Embryonic facial prominence (tissue), 1 donor: ENCODE measurements at regions not wholly inside any gene's neighbourhood (a gene's known extent, or its start where the extent isn't known, plus 50 kb on each side); places are given as distances from the start of the nearest gene placed in this dataset.

ENCODE experiments used
- DNase-seq: peaks from one replicate; pipeline ENCODE4 v3.0.0-alpha.2; 2016; ENCODE audit errors: extremely low spot score

DNA sequence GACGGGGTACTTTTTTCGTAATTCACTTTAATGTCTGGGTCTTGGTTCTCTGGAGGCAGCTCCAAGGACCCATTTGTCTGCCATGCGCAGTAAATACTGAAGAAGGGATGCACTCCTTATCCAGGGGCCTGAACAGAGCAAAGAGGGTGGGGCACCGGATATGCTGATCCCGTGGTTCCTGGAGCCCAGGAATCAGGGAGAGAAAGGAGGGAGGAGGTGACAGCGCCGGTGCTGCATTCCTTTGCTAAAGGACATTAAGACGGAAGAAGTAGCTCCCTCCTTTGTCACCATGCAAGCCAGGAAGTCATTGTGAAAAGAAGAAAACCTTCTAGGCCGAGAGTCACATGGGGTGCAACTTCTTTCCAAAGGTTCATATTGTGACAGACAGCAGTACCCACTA, 1057.7 kb downstream of the VRK1 start:
- DNase-seq = no peak

- DNase-seq = no peak
Observed at GRCh38 chr14:97866195-97866594, 1069.0 kb downstream of the VRK1 start.

- DNase-seq = no peak
Observed at GRCh38 chr14:97866664-97867063, 1069.5 kb downstream of the VRK1 start.

DNA sequence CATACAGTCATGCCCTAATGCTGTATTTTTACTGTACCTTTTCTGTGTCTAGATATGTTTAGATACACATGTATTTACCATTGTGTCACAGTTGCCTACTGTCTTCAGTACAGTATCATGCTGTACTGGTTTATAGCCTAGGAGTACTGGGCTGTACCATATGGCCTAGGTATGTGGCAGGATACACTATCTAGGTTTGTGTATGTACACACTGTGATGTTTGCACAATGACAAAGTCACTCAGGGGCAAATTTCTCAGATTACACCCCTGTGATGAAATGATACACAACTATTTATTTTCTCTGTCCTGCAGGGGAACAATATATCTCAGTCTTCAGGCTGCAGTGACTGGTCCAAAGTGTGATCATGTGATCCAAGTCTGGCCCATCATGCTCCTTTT, 1076.1 kb downstream of the VRK1 start:
- no peak for DNase-seq

DNA sequence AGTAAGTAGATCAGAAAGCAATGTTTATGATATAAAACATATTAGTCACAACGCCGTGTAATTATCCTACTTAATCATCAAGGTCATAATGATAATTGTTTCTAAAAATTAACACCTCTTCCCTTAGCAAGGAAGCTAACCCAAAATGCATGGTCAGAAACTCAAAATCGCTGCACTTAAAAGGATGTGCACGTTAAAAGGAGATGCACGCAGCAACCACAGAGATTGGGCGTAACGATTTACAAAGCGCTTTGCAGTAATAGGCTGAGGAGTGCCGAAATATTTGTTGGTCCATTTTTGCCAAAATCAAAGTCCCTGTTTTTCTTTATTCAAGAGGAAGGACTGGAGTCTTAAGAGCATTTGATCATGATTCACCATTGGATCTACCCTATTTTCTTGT, 1077.2 kb downstream of the VRK1 start:
- no peak for DNase-seq

DNA sequence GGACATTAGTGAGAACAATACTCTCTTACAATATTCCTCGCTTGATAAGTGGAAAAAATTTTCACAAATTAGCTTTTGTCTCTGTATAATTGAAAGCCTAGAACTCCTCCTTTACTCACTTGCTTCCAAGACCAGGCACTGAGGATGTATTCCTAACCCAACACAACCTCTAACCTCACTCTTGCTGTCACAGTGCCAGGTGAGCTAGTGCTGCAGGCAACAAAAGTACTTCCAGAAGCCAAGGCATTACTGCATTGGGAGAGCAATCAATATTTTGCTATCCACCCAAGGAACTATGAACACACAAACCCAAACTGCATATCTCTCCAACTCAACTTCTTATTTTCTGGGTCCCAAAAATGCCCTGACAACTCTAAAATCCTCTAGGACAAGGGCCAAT, 1081.0 kb downstream of the VRK1 start:
- no peak for DNase-seq

DNA sequence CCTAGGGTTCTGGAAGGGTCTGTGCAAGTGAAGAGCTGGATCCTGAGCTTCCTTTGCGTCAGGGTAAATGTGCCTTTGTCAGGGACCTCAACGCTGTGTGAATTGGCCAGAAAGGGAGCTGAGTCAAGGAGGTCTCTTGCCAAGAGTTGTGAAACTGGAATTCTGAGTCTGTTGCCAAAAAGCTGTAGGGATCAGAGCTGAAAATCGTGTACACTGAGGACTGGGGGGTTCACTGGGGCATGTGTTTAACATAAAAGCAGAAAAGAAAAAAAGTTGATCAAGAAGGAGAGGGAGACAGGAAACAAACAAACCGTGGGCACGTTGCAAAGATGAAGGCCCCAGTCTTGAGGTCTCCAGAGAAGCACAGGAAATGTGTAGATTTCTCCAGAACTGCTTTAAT, 1081.5 kb downstream of the VRK1 start:
- no peak for DNase-seq

GRCh38 chr14:97887690-97888089, 1090.5 kb downstream of the VRK1 start:
- DNase-seq = no peak

DNA sequence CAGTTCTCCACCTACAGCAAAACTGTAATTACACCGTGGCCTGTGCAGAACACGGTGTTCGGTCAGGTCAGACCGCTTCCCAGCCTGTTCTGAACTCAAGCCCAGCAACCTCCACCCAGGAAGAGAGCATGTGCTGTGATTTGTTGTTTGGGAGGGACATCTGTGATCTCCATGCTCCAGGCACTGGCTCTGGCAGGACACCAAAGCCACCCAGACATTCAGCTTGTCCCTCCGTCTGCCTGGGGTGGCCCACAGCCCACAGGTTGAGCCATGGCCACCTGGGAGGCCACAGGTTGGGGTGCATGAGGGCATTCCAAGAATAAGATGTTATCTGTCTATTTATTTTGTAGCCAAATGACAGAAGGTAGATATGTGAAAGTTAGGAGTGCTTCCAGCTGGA, 1091.1 kb downstream of the VRK1 start:
- no peak for DNase-seq

DNA sequence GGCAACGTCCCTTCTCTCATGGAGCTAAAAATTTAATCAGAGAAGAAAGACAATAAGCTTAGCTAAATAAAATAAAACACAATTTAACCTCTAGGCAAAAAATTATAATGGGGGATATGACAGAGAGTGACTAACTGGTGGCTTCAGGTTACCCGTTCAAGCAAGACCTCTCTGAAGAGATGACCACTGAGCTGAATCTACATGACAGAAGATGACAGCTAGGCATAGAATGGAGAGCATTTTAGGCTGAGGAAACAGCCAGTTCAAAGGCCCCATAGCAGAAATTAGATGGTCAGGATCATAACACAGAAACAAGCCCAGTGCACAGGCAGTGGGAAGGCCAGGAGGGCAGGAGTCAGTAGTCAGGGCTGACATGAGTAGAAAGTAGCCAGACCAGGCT, 1094.3 kb downstream of the VRK1 start:
- DNase-seq = no peak

DNA sequence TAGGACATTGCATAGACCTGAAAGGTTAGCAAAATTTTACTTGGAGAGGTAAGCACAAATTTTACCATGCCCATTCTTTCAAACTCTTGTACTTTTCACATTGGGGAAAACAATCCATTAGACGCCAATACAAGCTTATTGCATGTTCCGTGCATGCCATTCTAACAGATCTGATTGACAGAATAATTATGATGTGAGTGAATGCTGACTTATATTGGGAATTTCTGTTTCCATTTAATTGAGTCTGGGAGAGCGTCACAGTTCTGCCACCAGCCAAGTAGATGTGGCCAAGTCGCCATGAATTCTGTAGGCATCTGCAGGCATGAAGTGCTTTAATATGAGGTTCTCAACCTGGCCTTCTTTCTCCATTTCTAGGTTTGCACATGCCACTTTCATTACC, 1097.4 kb downstream of the VRK1 start:
- no peak for DNase-seq

DNA sequence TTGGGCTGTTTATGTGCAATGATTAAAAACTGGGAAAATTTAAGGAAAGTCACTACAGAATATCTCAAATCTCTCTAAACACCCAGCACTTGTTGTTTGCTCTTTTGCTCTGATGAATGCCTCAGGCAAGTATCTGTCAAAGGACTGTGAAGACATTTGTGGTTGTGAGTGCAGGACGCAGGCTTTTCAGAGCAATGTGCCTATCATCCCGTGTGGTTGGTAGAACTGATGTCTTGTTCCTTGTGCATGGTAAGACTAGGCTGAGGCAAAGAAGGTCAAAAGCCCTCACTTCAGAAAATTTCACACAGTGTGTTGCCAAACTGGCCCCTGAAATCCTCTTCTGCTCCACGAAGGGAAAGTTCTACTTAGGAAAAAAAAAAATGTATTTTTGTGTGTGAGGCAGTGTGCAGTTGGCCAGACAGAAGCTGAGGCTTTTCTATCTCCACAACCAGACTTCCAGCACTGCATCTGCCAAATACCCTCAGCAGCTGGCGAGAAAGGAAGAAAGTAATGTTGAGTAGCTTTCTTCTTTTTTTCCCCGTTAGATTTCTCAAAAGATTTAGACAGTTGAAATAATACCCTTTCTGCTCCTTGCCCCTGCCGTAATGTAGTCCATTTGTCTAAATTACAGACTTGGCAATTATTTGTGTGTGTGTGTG, 1103.1 kb downstream of the VRK1 start:
- DNase-seq = no peak

DNA sequence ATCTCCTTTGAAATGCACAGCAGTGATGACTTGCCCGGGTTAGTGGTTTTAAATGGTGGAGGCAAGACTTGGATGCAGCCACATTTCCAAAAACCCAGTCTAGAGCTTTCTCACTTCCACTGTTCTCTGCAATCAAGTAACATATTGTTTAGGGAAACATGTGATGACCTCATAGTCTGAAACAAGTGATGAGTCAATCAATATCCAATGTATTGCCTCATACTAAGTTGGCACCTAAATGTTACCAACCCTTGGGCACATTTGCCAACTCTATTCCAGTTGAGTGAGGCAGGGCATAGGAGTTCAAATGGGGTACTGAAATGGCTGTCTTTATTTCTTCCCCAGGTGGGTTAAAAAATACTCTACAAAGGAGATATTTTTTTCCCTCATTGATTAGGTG, 1105.4 kb downstream of the VRK1 start:
- DNase-seq = no peak

GRCh38 chr14:97903821-97904220, 1106.6 kb downstream of the VRK1 start:
- no peak for DNase-seq

DNA sequence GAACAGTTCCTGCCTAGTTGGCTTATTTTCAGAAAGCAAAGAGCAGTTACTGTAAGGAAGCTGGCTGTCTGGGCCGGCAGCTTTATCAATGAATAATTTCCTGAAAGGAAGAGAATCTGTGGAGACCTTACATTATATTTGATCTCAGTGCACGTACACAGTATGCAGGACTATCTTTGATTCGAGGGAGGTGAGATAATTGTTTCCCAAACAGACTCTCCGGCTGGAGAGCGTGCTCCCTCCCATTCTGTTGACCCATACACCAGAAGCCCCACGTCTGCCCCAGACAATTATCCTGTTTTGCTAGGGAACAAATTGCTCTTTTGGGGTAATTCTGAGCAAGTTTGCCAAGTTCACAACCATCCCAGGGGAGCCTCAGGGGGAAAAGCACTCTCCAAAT, 1115.0 kb downstream of the VRK1 start:
- DNase-seq = no peak

- no peak for DNase-seq
Observed at GRCh38 chr14:97916100-97916499, 1118.9 kb downstream of the VRK1 start.

DNA sequence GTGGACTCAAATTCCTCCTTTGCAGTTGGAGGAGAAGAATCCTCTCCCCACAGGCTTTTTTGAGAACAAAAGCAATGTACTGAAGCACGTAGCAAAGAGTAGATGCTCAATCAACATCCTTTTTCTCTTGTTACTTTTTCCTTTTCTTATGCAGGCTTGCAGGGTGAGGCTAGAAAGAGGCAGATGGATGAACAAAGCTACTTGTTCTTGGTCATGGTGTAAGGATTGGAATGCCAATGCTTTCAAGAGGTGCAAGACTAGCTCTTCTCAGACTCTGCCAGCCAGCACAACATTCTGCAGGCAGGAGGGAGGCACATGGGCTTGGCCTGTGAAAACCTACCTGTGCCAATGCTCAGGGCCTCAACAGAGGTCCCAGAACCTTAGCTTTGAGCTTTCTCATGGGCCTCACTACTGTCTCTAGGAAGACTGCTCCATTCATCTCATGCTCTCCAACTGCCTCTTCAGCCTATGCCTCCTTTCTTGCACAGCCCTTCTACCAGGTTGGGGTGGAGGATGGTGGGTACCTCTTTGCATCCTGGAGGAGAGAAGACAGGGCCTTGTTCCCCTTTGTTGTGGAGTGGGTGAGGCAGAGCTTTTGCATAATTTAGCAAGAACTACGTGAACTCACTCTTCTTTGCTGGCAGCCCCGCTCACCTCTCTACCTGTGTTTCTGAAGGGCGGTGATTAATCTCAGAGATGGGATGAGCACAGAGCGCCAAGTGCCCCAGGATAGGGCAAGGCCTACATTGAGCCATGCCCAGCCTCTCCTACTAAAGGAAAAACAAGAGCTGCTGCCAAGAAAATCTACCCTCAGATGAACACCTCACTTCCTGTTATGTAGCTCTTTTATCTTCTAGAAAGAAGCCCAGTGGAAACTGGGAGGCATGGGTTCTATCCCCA, 1119.7 kb downstream of the VRK1 start:
- DNase-seq = no peak

DNA sequence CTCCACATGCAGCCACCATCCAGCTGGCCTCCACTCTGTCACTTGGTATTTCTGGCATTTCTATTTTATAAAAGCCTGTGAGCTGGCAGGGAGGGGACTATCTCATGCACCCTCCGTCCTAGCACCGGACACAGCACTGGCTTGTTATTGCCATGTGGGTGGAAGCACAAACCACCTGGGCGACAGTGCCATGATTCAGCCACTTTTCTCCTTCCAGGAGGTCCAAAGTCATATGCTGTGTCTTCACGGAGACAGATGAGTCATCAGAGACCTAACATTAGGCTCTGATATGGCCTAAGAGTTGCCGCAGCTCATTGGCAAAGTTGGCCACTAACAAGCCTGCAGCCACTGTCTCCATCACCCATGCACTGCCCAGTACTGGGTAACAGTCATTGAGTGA, 1123.0 kb downstream of the VRK1 start:
- no peak for DNase-seq

- no peak for DNase-seq
Observed at GRCh38 chr14:97921296-97921695, 1124.1 kb downstream of the VRK1 start.

DNA sequence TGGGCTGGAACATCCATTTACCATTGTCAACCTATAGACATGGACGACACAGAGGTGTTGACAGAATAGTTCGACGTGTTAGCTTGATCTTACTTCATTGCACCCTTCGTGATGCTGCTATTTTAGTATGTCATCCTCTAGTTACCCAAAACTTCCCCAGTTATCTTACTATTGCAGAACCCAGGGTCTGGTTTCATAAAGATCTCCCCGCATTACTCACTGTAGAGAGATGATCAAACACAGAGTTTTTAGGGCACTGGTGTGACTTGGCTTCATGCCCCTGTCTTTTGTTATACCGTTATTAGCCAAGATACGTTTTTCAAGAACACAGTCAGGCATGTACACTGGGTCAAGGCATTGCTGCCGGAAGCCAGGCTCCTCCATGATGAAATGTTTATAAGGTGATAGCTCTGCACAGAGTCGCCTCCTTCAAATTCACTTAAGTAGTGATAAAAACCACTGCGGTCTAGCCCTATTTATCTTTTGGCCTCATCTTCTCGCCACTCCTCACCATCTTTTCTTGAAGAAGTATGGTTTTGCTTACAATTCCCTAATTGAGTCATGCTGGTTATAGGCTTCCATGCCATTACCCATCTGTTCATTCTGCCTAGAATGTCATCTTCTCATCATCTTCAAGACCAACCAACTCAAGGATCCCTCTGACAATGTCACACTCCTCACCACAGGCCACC, 1127.9 kb downstream of the VRK1 start:
- DNase-seq = no peak

GRCh38 chr14:97930166-97930565, 1133.0 kb downstream of the VRK1 start:
- no peak for DNase-seq

DNA sequence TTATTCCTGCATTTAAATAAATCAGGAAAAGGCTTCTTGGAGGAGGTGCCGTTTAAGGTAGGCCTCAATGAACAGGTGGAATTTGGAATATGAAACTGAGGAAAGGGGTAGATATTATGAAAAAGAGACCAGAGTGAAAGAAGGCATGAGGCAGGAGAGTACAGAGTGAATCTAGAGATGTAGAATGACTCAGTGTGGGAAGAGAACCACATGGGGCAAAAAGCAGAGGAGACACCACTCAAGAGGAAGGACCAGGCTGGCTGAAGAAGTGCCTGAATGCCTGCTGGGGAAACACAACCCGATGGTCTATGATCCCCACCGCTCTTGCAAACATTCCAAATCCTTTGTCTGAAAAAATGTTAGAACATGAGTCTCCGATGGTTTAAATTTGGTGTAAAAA, 1134.1 kb downstream of the VRK1 start:
- no peak for DNase-seq

- no peak for DNase-seq
Observed at GRCh38 chr14:97942921-97943320, 1145.7 kb downstream of the VRK1 start.
